GM23338 (cell line): ENCODE measurements at regions not wholly inside any gene's neighbourhood (a gene's known extent, or its start where the extent isn't known, plus 50 kb on each side); places are given as distances from the start of the nearest gene placed in this dataset.
A peak's percentile ranks its signal among the peaks of the same experiment; 100 is the strongest.

Experiments used
- CREB1 ChIP-seq: fragments of 250-450 bp; sonication (Bioruptor Pico); IDR thresholded peaks from 2 replicates; pipeline ENCODE4 v1.5.0; 2020; ENCODE audit warnings: low read depth, mild to moderate bottlenecking, moderate library complexity
- EZH2 ChIP-seq: fragments of 200-600 bp; sonication (generic); IDR thresholded peaks from one replicate; pipeline ENCODE4 v1.8.0; 2017; ENCODE audit warnings: antibody characterized with exemption, mild to moderate bottlenecking, low read depth; ENCODE audit not compliant: unreplicated experiment
- POLR2AphosphoS5 ChIP-seq: IDR thresholded peaks from 2 replicates; pipeline ENCODE4 v1.6.1; 2016; ENCODE audit warnings: antibody characterized with exemption, low read depth
- TF ChIP-seq, protein P1 (sequence below), 2 experiments: fragments of 200-600 bp in 1 of 2; sonication (generic) in 1 of 2; conservative IDR thresholded peaks; 2 replicates each; pipeline versions ENCODE4 v1.5.1 to v1.6.1; 2016 to 2017; ENCODE audit warnings: antibody characterized with exemption in 2 of 2, low read depth in 2 of 2, mild to moderate bottlenecking in 2 of 2, moderate library complexity in 1 of 2
- TF ChIP-seq, protein P2 (sequence below): IDR thresholded peaks from 2 replicates; pipeline ENCODE4 v1.6.1; 2016; ENCODE audit warnings: antibody characterized with exemption
- TF ChIP-seq, protein P3 (sequence below): IDR thresholded peaks from one replicate; pipeline ENCODE4 v1.6.1; 2018; ENCODE audit warnings: antibody characterized with exemption; ENCODE audit not compliant: unreplicated experiment

DNA sequence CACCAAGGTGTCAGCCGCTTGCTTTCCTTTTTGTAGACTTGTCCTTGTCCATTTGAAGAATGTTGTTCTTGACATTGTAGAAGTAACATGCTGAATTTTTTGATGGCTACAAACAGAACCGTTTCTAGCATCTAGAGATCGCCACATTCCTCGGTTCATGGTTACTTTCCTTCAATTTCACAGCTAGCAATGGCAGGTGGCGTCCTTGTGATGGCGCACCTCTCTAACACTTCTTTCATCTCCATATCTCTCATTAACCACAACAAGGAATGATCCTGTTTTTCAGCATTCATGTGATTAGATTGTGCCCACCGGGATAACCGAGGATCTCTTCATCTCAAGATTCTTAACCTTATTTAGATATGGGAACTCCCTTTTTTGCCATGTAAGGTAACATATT, 2129.8 kb downstream of the NCAM2 start:
- TF ChIP-seq, protein P1, sequence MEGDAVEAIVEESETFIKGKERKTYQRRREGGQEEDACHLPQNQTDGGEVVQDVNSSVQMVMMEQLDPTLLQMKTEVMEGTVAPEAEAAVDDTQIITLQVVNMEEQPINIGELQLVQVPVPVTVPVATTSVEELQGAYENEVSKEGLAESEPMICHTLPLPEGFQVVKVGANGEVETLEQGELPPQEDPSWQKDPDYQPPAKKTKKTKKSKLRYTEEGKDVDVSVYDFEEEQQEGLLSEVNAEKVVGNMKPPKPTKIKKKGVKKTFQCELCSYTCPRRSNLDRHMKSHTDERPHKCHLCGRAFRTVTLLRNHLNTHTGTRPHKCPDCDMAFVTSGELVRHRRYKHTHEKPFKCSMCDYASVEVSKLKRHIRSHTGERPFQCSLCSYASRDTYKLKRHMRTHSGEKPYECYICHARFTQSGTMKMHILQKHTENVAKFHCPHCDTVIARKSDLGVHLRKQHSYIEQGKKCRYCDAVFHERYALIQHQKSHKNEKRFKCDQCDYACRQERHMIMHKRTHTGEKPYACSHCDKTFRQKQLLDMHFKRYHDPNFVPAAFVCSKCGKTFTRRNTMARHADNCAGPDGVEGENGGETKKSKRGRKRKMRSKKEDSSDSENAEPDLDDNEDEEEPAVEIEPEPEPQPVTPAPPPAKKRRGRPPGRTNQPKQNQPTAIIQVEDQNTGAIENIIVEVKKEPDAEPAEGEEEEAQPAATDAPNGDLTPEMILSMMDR (conservative IDR thresholded peaks at IDR 0.05; ENCODE audit: low read depth in 2 of 2), result peak; percentile 78
- TF ChIP-seq, protein P2, sequence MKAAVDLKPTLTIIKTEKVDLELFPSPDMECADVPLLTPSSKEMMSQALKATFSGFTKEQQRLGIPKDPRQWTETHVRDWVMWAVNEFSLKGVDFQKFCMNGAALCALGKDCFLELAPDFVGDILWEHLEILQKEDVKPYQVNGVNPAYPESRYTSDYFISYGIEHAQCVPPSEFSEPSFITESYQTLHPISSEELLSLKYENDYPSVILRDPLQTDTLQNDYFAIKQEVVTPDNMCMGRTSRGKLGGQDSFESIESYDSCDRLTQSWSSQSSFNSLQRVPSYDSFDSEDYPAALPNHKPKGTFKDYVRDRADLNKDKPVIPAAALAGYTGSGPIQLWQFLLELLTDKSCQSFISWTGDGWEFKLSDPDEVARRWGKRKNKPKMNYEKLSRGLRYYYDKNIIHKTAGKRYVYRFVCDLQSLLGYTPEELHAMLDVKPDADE, result no peak
- no peak for TF ChIP-seq POLR2AphosphoS5
- TF ChIP-seq, protein P3, sequence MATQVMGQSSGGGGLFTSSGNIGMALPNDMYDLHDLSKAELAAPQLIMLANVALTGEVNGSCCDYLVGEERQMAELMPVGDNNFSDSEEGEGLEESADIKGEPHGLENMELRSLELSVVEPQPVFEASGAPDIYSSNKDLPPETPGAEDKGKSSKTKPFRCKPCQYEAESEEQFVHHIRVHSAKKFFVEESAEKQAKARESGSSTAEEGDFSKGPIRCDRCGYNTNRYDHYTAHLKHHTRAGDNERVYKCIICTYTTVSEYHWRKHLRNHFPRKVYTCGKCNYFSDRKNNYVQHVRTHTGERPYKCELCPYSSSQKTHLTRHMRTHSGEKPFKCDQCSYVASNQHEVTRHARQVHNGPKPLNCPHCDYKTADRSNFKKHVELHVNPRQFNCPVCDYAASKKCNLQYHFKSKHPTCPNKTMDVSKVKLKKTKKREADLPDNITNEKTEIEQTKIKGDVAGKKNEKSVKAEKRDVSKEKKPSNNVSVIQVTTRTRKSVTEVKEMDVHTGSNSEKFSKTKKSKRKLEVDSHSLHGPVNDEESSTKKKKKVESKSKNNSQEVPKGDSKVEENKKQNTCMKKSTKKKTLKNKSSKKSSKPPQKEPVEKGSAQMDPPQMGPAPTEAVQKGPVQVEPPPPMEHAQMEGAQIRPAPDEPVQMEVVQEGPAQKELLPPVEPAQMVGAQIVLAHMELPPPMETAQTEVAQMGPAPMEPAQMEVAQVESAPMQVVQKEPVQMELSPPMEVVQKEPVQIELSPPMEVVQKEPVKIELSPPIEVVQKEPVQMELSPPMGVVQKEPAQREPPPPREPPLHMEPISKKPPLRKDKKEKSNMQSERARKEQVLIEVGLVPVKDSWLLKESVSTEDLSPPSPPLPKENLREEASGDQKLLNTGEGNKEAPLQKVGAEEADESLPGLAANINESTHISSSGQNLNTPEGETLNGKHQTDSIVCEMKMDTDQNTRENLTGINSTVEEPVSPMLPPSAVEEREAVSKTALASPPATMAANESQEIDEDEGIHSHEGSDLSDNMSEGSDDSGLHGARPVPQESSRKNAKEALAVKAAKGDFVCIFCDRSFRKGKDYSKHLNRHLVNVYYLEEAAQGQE, result no peak
- TF ChIP-seq EZH2, result no peak
- no peak for TF ChIP-seq CREB1 (CRISPR knock-in tag)
